ENCODE measurements at regions not wholly inside any gene's neighbourhood (a gene's known extent, or its start where the extent isn't known, plus 50 kb on each side); places are given as distances from the start of the nearest gene placed in this dataset.

GRCh38 chr13:63094717-63095116, 1679.1 kb upstream of the PCDH20 start:
- ChIA-PET CTCF (ENCODE audit: low intra/inter-chr PET ratio, low total read pairs) (no interaction called here), POLR2A (no interaction called here)
- H3K4me1 ChIP-seq (ENCODE audit: insufficient read depth, low read length), result no peaks in the 10 kb centered on the region
- H3K36me3 ChIP-seq (replicated peaks in 1 of 2; ENCODE audit: control insufficient read depth in 1 of 2, insufficient read depth in 2 of 2, low read length in 2 of 2), result no peaks in the 10 kb centered on the region
- no peak overlapping the region for H3K9ac ChIP-seq (ENCODE audit: insufficient read depth, low read depth, low read length)
- intact Hi-C loops (cut with micrococcal nuclease; ENCODE audit: unreplicated experiment), result no loop called here
- no peaks in the 10 kb centered on the region for H3K9me3 ChIP-seq (ENCODE audit: low read length)
- ATAC-seq, result no peak
- 3% methylated on average over 1 of the region's 1 CpG for WGBS (ENCODE audit: low lambda C conversion rate)
- no peaks in the 10 kb centered on the region for H3K79me2 ChIP-seq (ENCODE audit: insufficient read depth, low read length)
- H3K27me3 ChIP-seq (ENCODE audit: control insufficient read depth in 1 of 2, insufficient read depth in 2 of 2, low read length in 2 of 2), result no peaks in the 10 kb centered on the region
- H3K4me2 ChIP-seq (ENCODE audit: low read depth, low read length), result no peak overlapping the region
- TF ChIP-seq POLR2G (IDR thresholded peaks at IDR 0.05; ENCODE audit: low read depth, low read length) (no peak), NFIC (IDR thresholded peaks at IDR 0.05; ENCODE audit: low read length) (no peak), SAFB2 (CRISPR knock-in tag; IDR thresholded peaks at IDR 0.05; ENCODE audit: borderline replicate concordance, low read depth) (no peak), ZBTB2 (CRISPR knock-in tag; IDR thresholded peaks at IDR 0.05; ENCODE audit: low read depth) (no peak), BATF2 (CRISPR knock-in tag; IDR thresholded peaks at IDR 0.05) (no peak), ZNF382 (CRISPR knock-in tag; IDR thresholded peaks at IDR 0.05; ENCODE audit: borderline replicate concordance) (no peak), SNAPC2 (CRISPR knock-in tag; IDR thresholded peaks at IDR 0.05) (no peak), HOXA9 (CRISPR knock-in tag; IDR thresholded peaks at IDR 0.05; ENCODE audit: borderline replicate concordance) (no peak), ZHX1 (CRISPR knock-in tag; IDR thresholded peaks at IDR 0.05; ENCODE audit: low read depth) (no peak), MBD4 (IDR thresholded peaks at IDR 0.05; ENCODE audit: borderline replicate concordance, low read length) (no peak), MAFF (IDR thresholded peaks at IDR 0.05; ENCODE audit: low read depth, low read length) (no peak)
- no peak overlapping the region for H3K4me3 ChIP-seq (replicated peaks in 1 of 3; ENCODE audit: insufficient read depth in 1 of 3, low read depth in 2 of 3, low read length in 3 of 3)
- no peak for DNase-seq (ENCODE audit: low spot score)
- H4K20me1 ChIP-seq (ENCODE audit: insufficient read depth, low read length), result no peaks in the 10 kb centered on the region
- BruUV-seq (replicated peaks), result no TSS peak
- no peak overlapping the region for H2AFZ ChIP-seq (ENCODE audit: low read length)
- in situ Hi-C loops (cut with HindIII; ENCODE audit: extremely low pct_ligation_motif_present, low pct_unique_long_range_greater_than_20kb), result no loop called here
- no peak overlapping the region for H3K27ac ChIP-seq (ENCODE audit: extremely low read length, insufficient read depth, low read length)
- FAIRE-seq, result no peak
